H1 (cell line): ENCODE measurements at regions not wholly inside any gene's neighbourhood (a gene's known extent, or its start where the extent isn't known, plus 50 kb on each side); places are given as distances from the start of the nearest gene placed in this dataset.

ENCODE experiments used
- CTCF ChIA-PET: fragments of 300-600 bp; sonication (Branson Sonifier 250); formaldehyde crosslinking; loops from one replicate; lab custom pipeline; 2021; ENCODE audit not compliant: partially characterized antibody; lab: Charles Lee
- POLR2A ChIA-PET: fragments of 300-600 bp; sonication (Branson Sonifier 250); formaldehyde crosslinking; loops from one replicate; lab custom pipeline; 2021; ENCODE audit warnings: inconsistent platforms; ENCODE audit not compliant: partially characterized antibody; lab: Charles Lee
- DNase-seq, 2 experiments: peaks; one replicate each; pipeline versions ENCODE4 v3.0.0 to v3.0.0-alpha.2; 2010 to 2022; ENCODE audit warnings: low spot score in 2 of 2, low read depth in 1 of 2, mixed read lengths in 1 of 2
- FAIRE-seq: peaks from 2 replicates; lab custom pipeline; 2011; peaks lifted over from hg19 to GRCh38; lab: Jason Lieb, UNC
- H2AFZ ChIP-seq: 2 replicates; pipeline ENCODE4 v1.8.1; 2012; ENCODE audit warnings: low read length, inconsistent platforms
- H2AK5ac ChIP-seq: 2 replicates; pipeline ENCODE4 v1.6.1; 2013; ENCODE audit warnings: low read depth, low read length
- H2BK120ac ChIP-seq: replicated peaks from 2 replicates; pipeline ENCODE3; 2013; ENCODE audit warnings: low read depth, low read length, inconsistent platforms
- H2BK12ac ChIP-seq: 2 replicates; pipeline ENCODE4 v1.6.1; 2013; ENCODE audit warnings: low read depth, low read length
- H2BK15ac ChIP-seq: 2 replicates; pipeline ENCODE4 v1.6.1; 2013; ENCODE audit warnings: low read length
- H2BK20ac ChIP-seq: 2 replicates; pipeline ENCODE4 v1.6.1; 2013; ENCODE audit warnings: low read length
- H2BK5ac ChIP-seq: 2 replicates; pipeline ENCODE4 v1.6.1; 2013; ENCODE audit warnings: low read depth, low read length
- H3K14ac ChIP-seq: 2 replicates; pipeline ENCODE4 v1.6.1; 2013; ENCODE audit warnings: inconsistent platforms; ENCODE audit not compliant: insufficient read length
- H3K18ac ChIP-seq: 2 replicates; pipeline ENCODE4 v1.6.1; 2013; ENCODE audit warnings: low read length; ENCODE audit errors: extremely low read depth
- H3K23ac ChIP-seq: 2 replicates; pipeline ENCODE4 v1.6.1; 2013; ENCODE audit warnings: inconsistent platforms; ENCODE audit not compliant: insufficient read length
- H3K23me2 ChIP-seq: 2 replicates; pipeline ENCODE4 v1.6.1; 2013; ENCODE audit warnings: low read depth, low read length
- H3K27ac ChIP-seq: 2 replicates; pipeline ENCODE4 v1.6.1; 2011; ENCODE audit warnings: low read depth, low read length, inconsistent platforms
- H3K27me3 ChIP-seq, 4 experiments: replicated peaks in 1 of 4; 1 replicate in 1 of 4; 2 replicates in 3 of 4; pipeline versions ENCODE4 v1.6.1 to v1.8.1; 2011 to 2013; ENCODE audit warnings: low read length in 3 of 4, mild to moderate bottlenecking in 3 of 4, inconsistent platforms in 2 of 4, mixed read lengths in 2 of 4, moderate library complexity in 1 of 4; ENCODE audit not compliant: control insufficient read depth in 3 of 4, insufficient read depth in 3 of 4; ENCODE audit errors: extremely low read depth in 1 of 4
- H3K36me3 ChIP-seq, 4 experiments: 2 replicates each; pipeline versions ENCODE4 v1.6.1 to v1.8.1; 2011 to 2013; ENCODE audit warnings: mild to moderate bottlenecking in 4 of 4, low read length in 3 of 4, moderate library complexity in 2 of 4, control low read depth in 1 of 4, inconsistent platforms in 1 of 4; ENCODE audit not compliant: insufficient read depth in 4 of 4, control insufficient read depth in 2 of 4
- H3K4ac ChIP-seq: replicated peaks from 2 replicates; pipeline ENCODE3; 2013; ENCODE audit warnings: low read length, low read depth, mixed read lengths, inconsistent platforms; ENCODE audit not compliant: insufficient read length
- H3K4me1 ChIP-seq, 4 experiments: replicated peaks in 1 of 4; 1 replicate in 1 of 4; 2 replicates in 3 of 4; pipeline versions ENCODE4 v1.6.1 to v1.8.1; 2011 to 2013; ENCODE audit warnings: low read length in 3 of 4, inconsistent platforms in 2 of 4, mixed read lengths in 1 of 4; ENCODE audit not compliant: insufficient read depth in 4 of 4, control insufficient read depth in 3 of 4
- H3K4me2 ChIP-seq, 2 experiments: 2 replicates each; pipeline versions ENCODE4 v1.6.1 to v1.8.1; 2011 to 2013; ENCODE audit warnings: low read depth in 2 of 2, low read length in 2 of 2, control low read depth in 1 of 2, inconsistent platforms in 1 of 2, mild to moderate bottlenecking in 1 of 2; ENCODE audit not compliant: insufficient read depth in 1 of 2
- H3K4me3 ChIP-seq, 4 experiments: fragments of 200-600, 300-600 bp in 1 of 4; sonication (generic), shearing (Covaris generic), sonication (Bioruptor Twin) in 1 of 4; 2 replicates each; pipeline versions ENCODE4 v1.5.1 to v1.8.1; 2011 to 2016; ENCODE audit warnings: low read length in 4 of 4, low read depth in 3 of 4, control low read depth in 2 of 4, inconsistent platforms in 2 of 4, mild to moderate bottlenecking in 2 of 4, mixed read lengths in 1 of 4, moderate library complexity in 1 of 4; ENCODE audit not compliant: insufficient read depth in 2 of 4; ENCODE audit errors: extremely low read depth in 1 of 4
- H3K56ac ChIP-seq: replicated peaks from 2 replicates; pipeline ENCODE3; 2013; ENCODE audit warnings: low read depth, mild to moderate bottlenecking, mixed read lengths, low read length, inconsistent platforms; ENCODE audit not compliant: insufficient read length
- H3K79me1 ChIP-seq: 2 replicates; pipeline ENCODE4 v1.6.1; 2013; ENCODE audit warnings: low read depth, low read length, control low read depth
- H3K79me2 ChIP-seq, 2 experiments: 2 replicates each; pipeline versions ENCODE4 v1.6.1 to v1.8.1; 2012 to 2013; ENCODE audit warnings: low read length in 2 of 2, mild to moderate bottlenecking in 2 of 2, inconsistent platforms in 1 of 2; ENCODE audit not compliant: insufficient read depth in 2 of 2, control insufficient read depth in 1 of 2
- H3K9ac ChIP-seq, 4 experiments: replicated peaks in 1 of 4; 1 replicate in 1 of 4; 2 replicates in 3 of 4; pipeline versions ENCODE4 v1.6.1 to v1.8.1; 2011 to 2013; ENCODE audit warnings: low read depth in 3 of 4, low read length in 3 of 4, control low read depth in 2 of 4, mild to moderate bottlenecking in 2 of 4, moderate library complexity in 2 of 4, inconsistent platforms in 1 of 4; ENCODE audit errors: extremely low read depth in 1 of 4
- H3K9me3 ChIP-seq, 2 experiments: 2 replicates each; pipeline versions ENCODE4 v1.6.1 to v1.8.1; 2012 to 2013; ENCODE audit warnings: mild to moderate bottlenecking in 2 of 2, moderate library complexity in 2 of 2, control low read depth in 1 of 2, inconsistent platforms in 1 of 2, low read depth in 1 of 2, low read length in 1 of 2, mixed read lengths in 1 of 2; ENCODE audit not compliant: insufficient read depth in 2 of 2
- H4K20me1 ChIP-seq, 2 experiments: replicated peaks in 1 of 2; 2 replicates each; pipeline versions ENCODE3 to v1.8.1; 2011 to 2013; ENCODE audit warnings: inconsistent platforms in 2 of 2, low read length in 2 of 2, mild to moderate bottlenecking in 1 of 2; ENCODE audit not compliant: insufficient read depth in 2 of 2, control insufficient read depth in 1 of 2
- H4K5ac ChIP-seq: 2 replicates; pipeline ENCODE4 v1.6.1; 2013; ENCODE audit warnings: low read length, low read depth, mixed read lengths, inconsistent platforms; ENCODE audit not compliant: insufficient read length
- H4K8ac ChIP-seq: 2 replicates; pipeline ENCODE4 v1.8.0; 2013; ENCODE audit warnings: mild to moderate bottlenecking, moderate library complexity, low read length, inconsistent platforms; ENCODE audit not compliant: insufficient read depth; ENCODE audit errors: extremely low read depth
- H4K91ac ChIP-seq: replicated peaks from 2 replicates; pipeline ENCODE3; 2013; ENCODE audit warnings: low read length, mixed read lengths, inconsistent platforms; ENCODE audit not compliant: insufficient read length
- CHD2 ChIP-seq: IDR thresholded peaks from 2 replicates; pipeline ENCODE4 v1.6.1; 2012; ENCODE audit warnings: low read length, improper control_type of control experiment
- CTBP2 ChIP-seq: IDR thresholded peaks from 2 replicates; pipeline ENCODE4 v1.7.0; 2011; ENCODE audit warnings: borderline replicate concordance, mild to moderate bottlenecking, moderate library complexity, mixed read lengths, low read length; ENCODE audit not compliant: insufficient read depth, insufficient read length
- KDM4A ChIP-seq: IDR thresholded peaks from one replicate; pipeline ENCODE4 v1.7.1; 2012; ENCODE audit warnings: low read depth, mild to moderate bottlenecking, moderate library complexity, low read length, inconsistent platforms; ENCODE audit not compliant: severe bottlenecking
- KDM5A ChIP-seq: fragments of 200-600 bp; IDR thresholded peaks from 2 replicates; pipeline ENCODE4 v1.7.1; 2012; ENCODE audit warnings: mild to moderate bottlenecking, low read length, inconsistent platforms, mixed read lengths
- RBBP5 ChIP-seq: IDR thresholded peaks from 2 replicates; pipeline ENCODE4 v1.7.1; 2012; ENCODE audit warnings: low read depth, mild to moderate bottlenecking, inconsistent platforms, low read length, moderate library complexity, borderline replicate concordance
- RFX5 ChIP-seq: IDR thresholded peaks from 2 replicates; pipeline ENCODE4 v1.6.1; 2011; ENCODE audit warnings: low read depth, low read length, improper control_type of control experiment, borderline replicate concordance
- SIN3A ChIP-seq, 2 experiments: IDR thresholded peaks in 1 of 2; conservative IDR thresholded peaks in 1 of 2; 2 replicates each; pipeline ENCODE4 v1.6.1; 2011 to 2012; ENCODE audit warnings: low read length in 2 of 2, improper control_type of control experiment in 1 of 2, low read depth in 1 of 2, mild to moderate bottlenecking in 1 of 2
- SP1 ChIP-seq: IDR thresholded peaks from 2 replicates; pipeline ENCODE4 v1.6.1; 2011; ENCODE audit warnings: low read depth, low read length
- SRF ChIP-seq: IDR thresholded peaks from 2 replicates; pipeline ENCODE4 v1.6.1; 2011; ENCODE audit warnings: mild to moderate bottlenecking, low read depth, low read length, moderate library complexity
- TEAD4 ChIP-seq: IDR thresholded peaks from 2 replicates; pipeline ENCODE4 v1.6.1; 2012; ENCODE audit warnings: low read depth, low read length, inconsistent platforms, mixed read lengths
- WGBS, 2 experiments: shearing (Covaris generic) in 1 of 2; methylation state at CpG; one replicate each; pipeline versions ENCODE4 v1.1.6 to v1.1.7; 2013 to 2015; ENCODE audit warnings: low lambda C conversion rate in 2 of 2, mixed read lengths in 2 of 2, inconsistent platforms in 1 of 2, low coverage in 1 of 2, missing lambda C conversion rate in 1 of 2; ENCODE audit not compliant: insufficient replicate concordance in 2 of 2, insufficient coverage in 1 of 2, insufficient read length in 1 of 2; ENCODE audit errors: extremely low coverage in 1 of 2, missing lambda C conversion rate in 1 of 2; 5-methylcytosine and 5-hydroxymethylcytosine counted together

GRCh38 chr4:153058671-153059060, 122.5 kb downstream of the FHDC1 start:
- H2AK5ac ChIP-seq = no peak overlapping the region
- H3K18ac ChIP-seq = no peak overlapping the region
- H3K79me2 ChIP-seq = no peaks in the 10 kb centered on the region
- ChIA-PET CTCF (interaction anchor here (1.7 kb wide), 1 partner anchor 16 kb away, joined by 7 read pairs; no protein-coding TSS in a partner anchor), POLR2A (no interaction called here)
- H3K56ac ChIP-seq = no peak overlapping the region
- no peak overlapping the region for H3K9ac ChIP-seq
- H3K9me3 ChIP-seq = no peaks in the 10 kb centered on the region
- H4K91ac ChIP-seq = no peak overlapping the region
- no peak overlapping the region for H2BK15ac ChIP-seq
- no peak overlapping the region for H3K27ac ChIP-seq
- FAIRE-seq (no peak), DNase-seq (no peak)
- H3K14ac ChIP-seq = no peak overlapping the region
- no peaks in the 10 kb centered on the region for H3K36me3 ChIP-seq
- H2AFZ ChIP-seq = no peak overlapping the region
- no peak overlapping the region for H3K4me2 ChIP-seq
- no peak overlapping the region for H3K4me3 ChIP-seq
- no peaks in the 10 kb centered on the region for H3K4me1 ChIP-seq
- no peaks in the 10 kb centered on the region for H3K79me1 ChIP-seq
- H2BK5ac ChIP-seq = no peak overlapping the region
- H4K5ac ChIP-seq = no peak overlapping the region
- no peak overlapping the region for H2BK20ac ChIP-seq
- no peak overlapping the region for H2BK12ac ChIP-seq
- no peaks in the 10 kb centered on the region for H4K20me1 ChIP-seq
- H2BK120ac ChIP-seq = no peak overlapping the region
- WGBS, 2 experiments = 90% methylated on average over 3 of the region's 3 CpGs; no CpG with 5 or more reads in 1 of the 2 experiments
- H3K23ac ChIP-seq = no peak overlapping the region
- TF ChIP-seq SIN3A (conservative IDR thresholded peaks at IDR 0.05 in 1 of 2, IDR thresholded peaks at IDR 0.05 in 1 of 2; ENCODE audit: low read depth in 1 of 2, low read length in 2 of 2) (no peak), SP1 (no peak), CTBP2 (no peak), KDM5A (no peak), TEAD4 (no peak), SRF (no peak), RFX5 (no peak), KDM4A (no peak), CHD2 (no peak), RBBP5 (no peak)
- TF ChIP-seq, all 59 proteins: peak for 0
- Histone ChIP-seq H3K23me2 (no peaks in the 10 kb centered on the region), H3K27me3 (no peaks in the 10 kb centered on the region), H4K8ac (no peak overlapping the region), H3K4ac (no peak overlapping the region)
